ENCODE measurements at regions not wholly inside any gene's neighbourhood (a gene's known extent, or its start where the extent isn't known, plus 50 kb on each side); places are given as distances from the start of the nearest gene placed in this dataset.
A peak's percentile ranks its signal among the peaks of the same experiment; 100 is the strongest.

DNA sequence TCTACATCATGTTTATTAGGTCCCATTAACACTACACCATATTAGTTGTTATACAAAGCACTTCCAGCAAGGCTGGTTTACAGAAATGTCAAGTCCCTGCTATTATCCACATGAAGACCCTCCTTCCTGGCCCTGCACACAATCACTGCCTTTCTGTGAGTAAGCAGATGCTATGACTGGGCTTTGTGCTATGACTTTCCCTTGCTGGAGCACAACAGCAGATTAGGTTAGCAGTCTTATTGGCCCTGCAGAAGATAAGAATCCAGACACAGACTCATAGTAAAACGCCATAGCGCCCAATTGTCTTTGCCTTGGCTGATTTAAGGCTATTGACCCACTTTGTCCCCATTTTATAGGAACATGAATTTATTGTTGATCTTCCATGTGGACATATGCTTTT lies 228.9 kb upstream of the ACTBL2 start:
- Histone ChIP-seq H3K27me3 (ENCODE audit: insufficient read depth, low read length) (no peaks in the 10 kb centered on the region), H3K9me3 (ENCODE audit: insufficient read depth, low read depth, low read length) (no peaks in the 10 kb centered on the region), H3K27ac (ENCODE audit: low read depth, low read length) (no peak overlapping the region), H3K4me3 (ENCODE audit: insufficient read depth, low read depth, low read length) (no peak overlapping the region), H4K20me1 (ENCODE audit: insufficient read depth, low read length) (no peaks in the 10 kb centered on the region), H3K79me2 (ENCODE audit: insufficient read depth, low read length) (no peaks in the 10 kb centered on the region), H3K36me3 (ENCODE audit: insufficient read depth, low read length) (no peaks in the 10 kb centered on the region), H3K4me2 (ENCODE audit: low read length) (no peak overlapping the region), H3K4me1 (ENCODE audit: insufficient read depth, low read length) (peaks cover 4% of the 10 kb centered on the region), H2AFZ (ENCODE audit: low read depth, low read length) (no peak overlapping the region), H3K9ac (ENCODE audit: low read length) (no peak overlapping the region)
- H3K36me3 Mint-ChIP-seq (ENCODE audit: low read depth, unreplicated experiment) = no peaks in the 10 kb centered on the region
- no peak overlapping the region for H3K27ac Mint-ChIP-seq (ENCODE audit: unreplicated experiment)
- no peaks in the 10 kb centered on the region for H3K27me3 Mint-ChIP-seq (ENCODE audit: low read depth, unreplicated experiment)
- peak; percentile 75 for DNase-seq (ENCODE audit: low read depth)
- H3K4me1 Mint-ChIP-seq (ENCODE audit: low read depth, unreplicated experiment) = peaks cover 3% of the 10 kb centered on the region
- TF ChIP-seq, protein P1, sequence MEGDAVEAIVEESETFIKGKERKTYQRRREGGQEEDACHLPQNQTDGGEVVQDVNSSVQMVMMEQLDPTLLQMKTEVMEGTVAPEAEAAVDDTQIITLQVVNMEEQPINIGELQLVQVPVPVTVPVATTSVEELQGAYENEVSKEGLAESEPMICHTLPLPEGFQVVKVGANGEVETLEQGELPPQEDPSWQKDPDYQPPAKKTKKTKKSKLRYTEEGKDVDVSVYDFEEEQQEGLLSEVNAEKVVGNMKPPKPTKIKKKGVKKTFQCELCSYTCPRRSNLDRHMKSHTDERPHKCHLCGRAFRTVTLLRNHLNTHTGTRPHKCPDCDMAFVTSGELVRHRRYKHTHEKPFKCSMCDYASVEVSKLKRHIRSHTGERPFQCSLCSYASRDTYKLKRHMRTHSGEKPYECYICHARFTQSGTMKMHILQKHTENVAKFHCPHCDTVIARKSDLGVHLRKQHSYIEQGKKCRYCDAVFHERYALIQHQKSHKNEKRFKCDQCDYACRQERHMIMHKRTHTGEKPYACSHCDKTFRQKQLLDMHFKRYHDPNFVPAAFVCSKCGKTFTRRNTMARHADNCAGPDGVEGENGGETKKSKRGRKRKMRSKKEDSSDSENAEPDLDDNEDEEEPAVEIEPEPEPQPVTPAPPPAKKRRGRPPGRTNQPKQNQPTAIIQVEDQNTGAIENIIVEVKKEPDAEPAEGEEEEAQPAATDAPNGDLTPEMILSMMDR (IDR thresholded peaks at IDR 0.05; ENCODE audit: insufficient read depth, low read depth, low read length) = no peak
- TF ChIP-seq EZH2 (IDR thresholded peaks at IDR 0.05; ENCODE audit: insufficient read depth, low read length) = no peak
- no peaks in the 10 kb centered on the region for H3K9me3 Mint-ChIP-seq (ENCODE audit: unreplicated experiment)
- FAIRE-seq = no peak
- no peak overlapping the region for H3K4me3 Mint-ChIP-seq (ENCODE audit: unreplicated experiment)

DNA sequence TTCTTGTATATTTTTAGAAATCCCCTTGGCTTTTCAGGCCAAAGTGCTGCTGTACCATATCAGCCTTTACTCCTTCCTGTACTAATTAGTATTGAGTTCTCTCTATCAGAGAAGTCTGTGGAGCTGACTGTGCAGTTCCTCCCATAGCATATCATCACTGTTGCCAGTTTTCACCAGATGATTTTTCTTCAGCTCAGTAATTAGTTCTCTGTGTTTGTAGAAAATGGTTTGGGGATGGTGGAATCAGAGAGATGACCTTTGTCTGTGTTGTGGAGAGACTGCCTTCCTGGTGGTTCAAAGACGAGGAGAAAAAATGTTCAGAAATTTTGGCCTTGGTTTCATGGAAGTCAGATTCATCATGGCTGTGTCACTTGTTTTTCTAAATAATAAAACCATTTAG lies 227.5 kb upstream of the ACTBL2 start:
- Mint-ChIP-seq H3K27me3 (ENCODE audit: low read depth, unreplicated experiment) (no peaks in the 10 kb centered on the region), H3K9me3 (ENCODE audit: unreplicated experiment) (no peaks in the 10 kb centered on the region), H3K4me1 (ENCODE audit: low read depth, unreplicated experiment) (peaks cover 3% of the 10 kb centered on the region), H3K36me3 (ENCODE audit: low read depth, unreplicated experiment) (no peaks in the 10 kb centered on the region), H3K4me3 (ENCODE audit: unreplicated experiment) (no peak overlapping the region), H3K27ac (ENCODE audit: unreplicated experiment) (no peak overlapping the region)
- no peak overlapping the region for H2AFZ ChIP-seq (ENCODE audit: low read depth, low read length)
- no peak for FAIRE-seq
- H3K79me2 ChIP-seq (ENCODE audit: insufficient read depth, low read length) = no peaks in the 10 kb centered on the region
- H3K4me1 ChIP-seq (ENCODE audit: insufficient read depth, low read length) = peaks cover 4% of the 10 kb centered on the region
- no peak for TF ChIP-seq EZH2 (IDR thresholded peaks at IDR 0.05; ENCODE audit: insufficient read depth, low read length)
- TF ChIP-seq, protein P1 (IDR thresholded peaks at IDR 0.05; ENCODE audit: insufficient read depth, low read depth, low read length) = no peak
- H4K20me1 ChIP-seq (ENCODE audit: insufficient read depth, low read length) = no peaks in the 10 kb centered on the region
- H3K4me3 ChIP-seq (ENCODE audit: insufficient read depth, low read depth, low read length) = no peak overlapping the region
- H3K4me2 ChIP-seq (ENCODE audit: low read length) = no peak overlapping the region
- H3K36me3 ChIP-seq (ENCODE audit: insufficient read depth, low read length) = no peaks in the 10 kb centered on the region
- H3K27ac ChIP-seq (ENCODE audit: low read depth, low read length) = no peak overlapping the region
- peak; percentile 60 for DNase-seq (ENCODE audit: low read depth)
- H3K27me3 ChIP-seq (ENCODE audit: insufficient read depth, low read length) = no peaks in the 10 kb centered on the region
- H3K9ac ChIP-seq (ENCODE audit: low read length) = no peak overlapping the region
- no peaks in the 10 kb centered on the region for H3K9me3 ChIP-seq (ENCODE audit: insufficient read depth, low read depth, low read length)

DNA sequence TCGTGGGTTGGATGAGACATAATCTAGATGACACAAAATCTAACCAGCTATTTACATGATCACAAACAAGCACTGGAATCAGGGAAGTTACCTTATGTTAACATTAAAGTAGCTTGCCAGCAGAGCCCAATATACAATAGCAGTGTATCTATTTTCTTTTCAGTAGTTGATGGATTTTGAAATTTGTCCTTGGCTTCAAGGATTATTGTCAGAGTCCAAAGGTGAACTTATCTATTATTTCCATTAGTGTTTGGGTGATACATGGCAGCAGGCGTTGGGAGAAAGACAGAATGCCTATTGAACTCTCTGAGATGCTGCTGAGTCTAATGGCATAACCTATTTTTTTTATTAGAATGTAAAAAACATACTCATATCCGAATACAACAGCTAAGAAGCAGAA lies 223.2 kb upstream of the ACTBL2 start:
- peaks cover 5% of the 10 kb centered on the region for H3K4me1 Mint-ChIP-seq (ENCODE audit: low read depth, unreplicated experiment)
- H3K79me2 ChIP-seq (ENCODE audit: insufficient read depth, low read length) = no peaks in the 10 kb centered on the region
- H3K27me3 ChIP-seq (ENCODE audit: insufficient read depth, low read length) = no peaks in the 10 kb centered on the region
- H3K9me3 Mint-ChIP-seq (ENCODE audit: unreplicated experiment) = peaks cover 1% of the 10 kb centered on the region
- no peak overlapping the region for H3K9ac ChIP-seq (ENCODE audit: low read length)
- H3K9me3 ChIP-seq (ENCODE audit: insufficient read depth, low read depth, low read length) = no peaks in the 10 kb centered on the region
- no peak overlapping the region for H3K4me2 ChIP-seq (ENCODE audit: low read length)
- no peak overlapping the region for H2AFZ ChIP-seq (ENCODE audit: low read depth, low read length)
- H3K4me3 ChIP-seq (ENCODE audit: insufficient read depth, low read depth, low read length) = no peak overlapping the region
- no peaks in the 10 kb centered on the region for H4K20me1 ChIP-seq (ENCODE audit: insufficient read depth, low read length)
- no peaks in the 10 kb centered on the region for H3K36me3 Mint-ChIP-seq (ENCODE audit: low read depth, unreplicated experiment)
- DNase-seq (ENCODE audit: low read depth) (no peak), FAIRE-seq (no peak)
- H3K4me3 Mint-ChIP-seq (ENCODE audit: unreplicated experiment) = no peak overlapping the region
- peaks cover 4% of the 10 kb centered on the region for H3K4me1 ChIP-seq (ENCODE audit: insufficient read depth, low read length)
- H3K27me3 Mint-ChIP-seq (ENCODE audit: low read depth, unreplicated experiment) = no peaks in the 10 kb centered on the region
- no peaks in the 10 kb centered on the region for H3K36me3 ChIP-seq (ENCODE audit: insufficient read depth, low read length)
- H3K27ac Mint-ChIP-seq (ENCODE audit: unreplicated experiment) = no peak overlapping the region
- TF ChIP-seq, protein P1 (IDR thresholded peaks at IDR 0.05; ENCODE audit: insufficient read depth, low read depth, low read length) = no peak
- no peak for TF ChIP-seq EZH2 (IDR thresholded peaks at IDR 0.05; ENCODE audit: insufficient read depth, low read length)
- H3K27ac ChIP-seq (ENCODE audit: low read depth, low read length) = no peak overlapping the region
